ENCODE measurements at regions not wholly inside any gene's neighbourhood (a gene's known extent, or its start where the extent isn't known, plus 50 kb on each side); places are given as distances from the start of the nearest gene placed in this dataset.

DNA sequence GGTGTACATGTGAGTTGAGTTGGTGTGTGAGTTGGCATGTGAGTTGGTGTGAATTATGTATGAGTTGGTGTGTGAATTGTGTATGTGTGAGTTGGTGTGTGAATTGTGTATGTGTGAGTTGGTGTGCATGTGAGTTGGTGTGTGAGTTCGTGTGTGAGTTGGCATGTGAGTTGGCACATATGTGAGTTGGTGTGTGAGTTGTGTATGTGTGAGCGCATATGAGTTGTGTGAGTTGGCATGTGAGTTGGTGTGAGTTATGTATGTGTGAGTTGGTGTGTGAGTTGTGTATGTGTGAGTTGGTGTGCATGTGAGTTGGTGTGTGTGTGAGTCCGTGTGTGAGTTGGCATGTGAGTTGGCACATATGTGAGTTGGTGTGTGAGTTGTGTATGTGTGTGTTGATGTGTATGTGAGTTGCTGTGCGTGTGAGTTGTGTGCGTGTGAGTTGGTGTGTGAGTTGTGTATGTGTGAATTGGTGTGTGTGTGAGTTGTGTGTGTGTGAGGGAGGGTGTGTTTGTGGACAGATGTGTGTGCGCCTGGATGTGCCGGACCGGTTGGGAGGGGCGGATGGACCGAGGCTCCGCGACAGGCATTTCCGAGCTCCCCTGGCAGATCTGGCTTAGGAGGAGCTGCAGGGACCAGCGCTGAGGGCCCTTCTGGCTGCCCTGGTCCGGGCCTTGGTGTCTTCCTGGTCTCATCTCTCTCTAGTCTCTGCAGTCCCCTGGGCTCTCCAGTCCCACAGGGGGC, 162.5 kb upstream of the IER5L start:
- TF ChIP-seq POLR2A (IDR thresholded peaks at IDR 0.05): no peak
- TF ChIP-seq, protein P1, sequence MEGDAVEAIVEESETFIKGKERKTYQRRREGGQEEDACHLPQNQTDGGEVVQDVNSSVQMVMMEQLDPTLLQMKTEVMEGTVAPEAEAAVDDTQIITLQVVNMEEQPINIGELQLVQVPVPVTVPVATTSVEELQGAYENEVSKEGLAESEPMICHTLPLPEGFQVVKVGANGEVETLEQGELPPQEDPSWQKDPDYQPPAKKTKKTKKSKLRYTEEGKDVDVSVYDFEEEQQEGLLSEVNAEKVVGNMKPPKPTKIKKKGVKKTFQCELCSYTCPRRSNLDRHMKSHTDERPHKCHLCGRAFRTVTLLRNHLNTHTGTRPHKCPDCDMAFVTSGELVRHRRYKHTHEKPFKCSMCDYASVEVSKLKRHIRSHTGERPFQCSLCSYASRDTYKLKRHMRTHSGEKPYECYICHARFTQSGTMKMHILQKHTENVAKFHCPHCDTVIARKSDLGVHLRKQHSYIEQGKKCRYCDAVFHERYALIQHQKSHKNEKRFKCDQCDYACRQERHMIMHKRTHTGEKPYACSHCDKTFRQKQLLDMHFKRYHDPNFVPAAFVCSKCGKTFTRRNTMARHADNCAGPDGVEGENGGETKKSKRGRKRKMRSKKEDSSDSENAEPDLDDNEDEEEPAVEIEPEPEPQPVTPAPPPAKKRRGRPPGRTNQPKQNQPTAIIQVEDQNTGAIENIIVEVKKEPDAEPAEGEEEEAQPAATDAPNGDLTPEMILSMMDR (IDR thresholded peaks at IDR 0.05): no peak
